HFFc6 (cell line): ENCODE measurements at regions not wholly inside any gene's neighbourhood (a gene's known extent, or its start where the extent isn't known, plus 50 kb on each side); places are given as distances from the start of the nearest gene placed in this dataset.
A peak's percentile ranks its signal among the peaks of the same experiment; 100 is the strongest.

Experiments
- DNase-seq: peaks from one replicate; pipeline ENCODE4 v3.0.0-alpha.2; 2018
- H3K27ac Mint-ChIP-seq: 2 replicates; pipeline ENCODE4 v1.8.0; 2020; ENCODE audit warnings: mild to moderate bottlenecking, mixed read lengths
- H3K27me3 Mint-ChIP-seq: 2 replicates; pipeline ENCODE4 v1.8.0; 2021; ENCODE audit warnings: mild to moderate bottlenecking, moderate library complexity, mixed read lengths; ENCODE audit not compliant: insufficient read depth
- H3K36me3 Mint-ChIP-seq: 2 replicates; pipeline ENCODE4 v1.8.0; 2021; ENCODE audit warnings: low read depth, mixed read lengths
- H3K4me1 Mint-ChIP-seq: 2 replicates; pipeline ENCODE4 v1.8.0; 2020; ENCODE audit warnings: low read depth, mixed read lengths
- H3K4me3 Mint-ChIP-seq: 2 replicates; pipeline ENCODE4 v1.8.0; 2020; ENCODE audit warnings: mild to moderate bottlenecking, moderate library complexity, mixed read lengths
- H3K9me3 Mint-ChIP-seq: 2 replicates; pipeline ENCODE4 v1.8.0; 2020; ENCODE audit warnings: mild to moderate bottlenecking, mixed read lengths
- CTCF ChIP-seq: fragments of 200-600 bp; sonication (generic); IDR thresholded peaks from 2 replicates; pipeline ENCODE4 v1.5.0; 2021; ENCODE audit warnings: antibody characterized with exemption, mild to moderate bottlenecking

DNA sequence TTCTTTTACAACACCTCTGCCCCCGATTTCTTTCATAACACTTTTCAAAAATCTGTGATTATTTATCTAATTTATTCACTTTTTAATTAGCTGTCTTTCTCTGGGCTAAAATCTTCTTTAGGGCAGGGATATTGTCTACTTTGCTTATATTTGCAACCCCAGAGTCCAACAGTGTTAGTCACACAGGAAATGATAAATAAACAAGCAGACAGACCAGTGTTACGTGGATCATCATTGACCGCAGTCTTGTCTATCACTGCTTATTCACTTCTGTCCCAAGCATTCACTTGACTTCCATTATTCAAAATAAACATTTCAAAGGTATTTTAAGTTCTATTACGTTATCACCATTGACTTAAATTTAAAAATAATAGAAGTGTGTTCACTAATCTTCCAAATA, 237.6 kb upstream of the UBE2E3 start:
- H3K27ac Mint-ChIP-seq, result no peak overlapping the region
- peaks cover 28% of the 10 kb centered on the region for H3K4me1 Mint-ChIP-seq
- no peak for DNase-seq
- TF ChIP-seq CTCF, result no peak
- no peaks in the 10 kb centered on the region for H3K36me3 Mint-ChIP-seq
- no peaks in the 10 kb centered on the region; the same call in 1 of the 2 replicates for H3K9me3 Mint-ChIP-seq
- H3K27me3 Mint-ChIP-seq, result no peaks in the 10 kb centered on the region
- H3K4me3 Mint-ChIP-seq, result no peak overlapping the region

DNA sequence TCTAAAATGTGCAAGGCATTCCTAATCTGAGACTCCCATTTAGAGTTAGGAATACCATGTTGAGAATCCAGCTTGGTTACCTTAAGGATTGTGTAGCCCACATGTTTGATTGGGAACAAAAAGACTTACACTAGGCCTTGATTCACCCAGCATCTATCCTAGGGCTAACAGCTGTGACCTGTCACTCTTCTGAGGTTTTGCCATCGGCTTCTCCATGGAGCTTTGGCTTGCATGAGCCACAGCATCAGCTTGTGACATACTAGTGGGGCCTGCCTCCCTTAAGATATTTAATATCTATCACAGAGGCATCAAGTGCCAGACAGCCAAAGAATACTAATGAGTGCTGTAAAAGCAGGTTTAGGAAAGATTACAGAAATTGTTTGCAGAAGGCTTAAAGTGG, 241.3 kb upstream of the UBE2E3 start:
- Mint-ChIP-seq H3K27me3 (no peaks in the 10 kb centered on the region), H3K4me1 (peaks cover 17% of the 10 kb centered on the region), H3K27ac (no peak overlapping the region), H3K4me3 (no peak overlapping the region), H3K36me3 (no peaks in the 10 kb centered on the region), H3K9me3 (no peaks in the 10 kb centered on the region)
- no peak for DNase-seq
- no peak for TF ChIP-seq CTCF

- no peak overlapping the region for H3K27ac Mint-ChIP-seq
- H3K4me3 Mint-ChIP-seq, result no peak overlapping the region
- TF ChIP-seq CTCF, result no peak
- no peaks in the 10 kb centered on the region for H3K9me3 Mint-ChIP-seq
- H3K27me3 Mint-ChIP-seq, result no peaks in the 10 kb centered on the region
- no peak for DNase-seq
- peaks cover 16% of the 10 kb centered on the region for H3K4me1 Mint-ChIP-seq
- H3K36me3 Mint-ChIP-seq, result 0 out of 2 replicates have a peak, but pooled peaks cover 4% of the 10 kb centered on the region
These were observed 244.6 kb upstream of the UBE2E3 start for GRCh38 chr2:180735799-180736198.

DNA sequence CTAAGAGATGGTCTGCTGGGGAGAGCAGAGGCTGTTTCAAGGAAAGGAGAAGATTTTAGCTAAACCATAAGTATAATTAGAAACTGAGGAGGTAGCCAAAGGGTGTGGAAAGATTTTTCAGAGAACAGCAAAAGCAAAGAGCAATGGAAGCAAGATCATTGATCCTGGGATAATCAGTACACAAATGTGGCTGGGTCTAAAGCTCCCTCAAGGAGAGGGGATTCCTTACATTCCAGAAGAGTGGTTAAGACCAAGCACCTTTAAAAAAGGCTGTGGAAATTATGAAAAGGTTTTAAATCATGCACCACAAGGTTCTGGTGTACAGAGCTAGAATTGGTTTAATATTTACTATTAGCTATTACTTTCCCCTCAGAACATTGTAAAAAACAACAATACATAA, 246.0 kb upstream of the UBE2E3 start:
- H3K36me3 Mint-ChIP-seq, result 0 out of 2 replicates have a peak, but pooled peaks cover 4% of the 10 kb centered on the region
- peaks cover 28% of the 10 kb centered on the region for H3K4me1 Mint-ChIP-seq
- no peak overlapping the region for H3K4me3 Mint-ChIP-seq
- no peaks in the 10 kb centered on the region for H3K9me3 Mint-ChIP-seq
- no peak for TF ChIP-seq CTCF
- no peaks in the 10 kb centered on the region for H3K27me3 Mint-ChIP-seq
- DNase-seq, result no peak
- no peak overlapping the region for H3K27ac Mint-ChIP-seq

DNA sequence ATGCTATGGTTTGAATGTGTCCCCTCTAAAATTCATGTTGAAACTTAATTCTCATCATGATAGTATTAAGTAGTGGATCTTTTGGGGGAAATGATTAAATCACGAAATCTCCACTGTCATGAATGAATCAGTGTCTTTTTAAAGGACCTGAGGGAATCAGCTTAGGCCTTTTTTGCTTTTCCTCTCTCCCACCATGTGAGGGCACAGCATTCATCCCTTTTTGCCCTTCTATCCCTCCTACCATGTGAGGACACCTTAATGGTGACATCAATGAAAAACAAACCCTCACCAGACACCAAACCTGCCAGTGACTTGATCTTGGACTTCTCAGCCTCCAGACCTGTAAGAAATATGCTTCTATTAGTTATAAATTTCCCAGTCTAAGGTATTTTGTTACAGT, 247.1 kb upstream of the UBE2E3 start:
- H3K27me3 Mint-ChIP-seq, result no peaks in the 10 kb centered on the region
- DNase-seq, result no peak
- peaks cover 6% of the 10 kb centered on the region; the same call in 1 of the 2 replicates for H3K36me3 Mint-ChIP-seq

More for the DNA sequence above, 247.1 kb upstream of the UBE2E3 start:
- Mint-ChIP-seq H3K27ac (peak overlapping the region; percentile 15; the same call in 1 of the 2 replicates), H3K4me3 (no peak overlapping the region), H3K4me1 (peaks cover 39% of the 10 kb centered on the region), H3K9me3 (no peaks in the 10 kb centered on the region)
- no peak for TF ChIP-seq CTCF
